GM10266 (cell line): ENCODE measurements at regions not wholly inside any gene's neighbourhood (a gene's known extent, or its start where the extent isn't known, plus 50 kb on each side); places are given as distances from the start of the nearest gene placed in this dataset.

Experiments used
- DNase-seq: peaks from one replicate; pipeline ENCODE4 v3.0.0; 2012; ENCODE audit errors: extremely low spot score
- CTCF ChIP-seq: IDR thresholded peaks from 2 replicates; pipeline ENCODE4 v1.5.1; 2012; ENCODE audit warnings: mild to moderate bottlenecking, low read depth; ENCODE audit not compliant: control insufficient read depth, insufficient read depth; ENCODE audit errors: missing control alignments

DNA sequence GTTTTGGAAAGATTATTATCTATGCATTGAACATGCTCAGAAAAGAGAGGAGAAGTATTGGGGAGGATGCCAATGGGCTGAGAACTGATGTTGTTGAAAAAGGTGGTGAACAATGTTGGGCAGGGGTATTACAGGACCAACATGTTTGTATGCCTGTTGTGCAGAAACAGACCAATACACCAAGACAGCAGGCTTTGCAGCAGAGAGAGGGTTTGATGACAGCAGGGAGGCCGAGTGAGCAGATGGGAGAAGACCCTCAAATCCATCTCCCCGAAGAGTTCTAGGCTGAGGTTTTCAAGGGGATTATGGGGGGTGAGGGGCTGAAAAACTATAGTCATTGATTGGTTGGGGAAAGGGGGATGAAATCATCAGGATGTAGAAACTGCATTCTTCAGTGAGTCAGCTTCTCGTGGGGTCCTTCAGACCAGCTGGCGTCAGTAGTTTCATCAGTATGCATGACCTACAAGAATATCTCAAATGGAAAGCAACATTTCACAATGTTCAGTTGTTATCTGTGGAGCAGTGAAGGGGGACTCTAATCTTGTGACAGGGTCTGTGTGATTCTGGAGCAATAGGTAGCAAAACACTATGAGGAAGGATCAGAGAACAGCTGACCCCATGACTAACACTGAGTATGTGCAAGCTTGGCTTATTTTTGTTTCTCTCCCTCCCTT is 167.8 kb downstream of the BAMBI start:
- no peak for TF ChIP-seq CTCF
- DNase-seq: no peak

GRCh38 chr10:28849309-28849708 is 172.0 kb downstream of the BAMBI start:
- DNase-seq: no peak
- no peak for TF ChIP-seq CTCF

- no peak for DNase-seq
- TF ChIP-seq CTCF: no peak
Measured at GRCh38 chr10:28849821-28850220, 172.5 kb downstream of the BAMBI start.

DNA sequence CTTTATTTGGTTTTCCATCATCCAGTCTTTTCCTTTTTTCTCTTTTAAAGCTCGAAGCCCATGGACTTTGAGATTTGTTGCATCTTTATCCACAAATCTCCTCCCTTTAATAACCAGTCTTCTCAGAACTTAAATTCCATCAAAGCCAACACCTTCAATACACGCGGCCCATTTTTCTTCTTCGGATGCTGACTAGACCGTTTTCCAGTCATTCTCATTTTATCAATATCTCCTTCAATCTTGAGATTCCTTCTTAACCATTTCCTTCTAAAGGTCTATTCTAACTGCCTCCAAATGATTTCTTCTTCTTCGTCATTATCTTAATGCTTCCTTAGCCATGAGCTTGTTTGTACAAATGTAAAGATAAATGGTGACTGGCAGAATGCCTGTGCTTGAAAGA is 173.5 kb downstream of the BAMBI start:
- no peak for TF ChIP-seq CTCF
- DNase-seq: no peak

DNA sequence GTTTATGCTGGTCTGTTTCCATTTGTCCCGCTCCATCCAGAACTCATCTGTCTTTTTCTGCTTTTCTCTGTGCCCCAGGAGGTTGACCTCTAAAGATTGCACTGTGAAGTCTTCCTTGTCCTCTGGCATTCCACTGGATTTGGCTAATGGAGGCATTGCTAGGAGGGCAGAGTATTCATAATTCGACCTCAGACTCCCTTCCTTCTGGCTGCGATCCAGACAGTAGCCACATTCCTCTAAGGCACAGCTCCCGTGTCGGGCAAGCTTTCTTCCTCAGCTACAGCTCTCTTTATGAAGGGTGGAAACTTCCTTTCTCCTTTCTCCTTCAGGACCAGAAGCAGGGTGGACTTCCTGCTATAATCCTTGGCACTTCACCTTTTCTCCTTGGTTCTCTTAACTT is 175.9 kb downstream of the BAMBI start:
- no peak for TF ChIP-seq CTCF

GRCh38 chr10:28857164-28857563 is 179.8 kb downstream of the BAMBI start:
- DNase-seq: no peak
- TF ChIP-seq CTCF: no peak

More for the DNA sequence above, 175.9 kb downstream of the BAMBI start:
- no peak for DNase-seq

DNA sequence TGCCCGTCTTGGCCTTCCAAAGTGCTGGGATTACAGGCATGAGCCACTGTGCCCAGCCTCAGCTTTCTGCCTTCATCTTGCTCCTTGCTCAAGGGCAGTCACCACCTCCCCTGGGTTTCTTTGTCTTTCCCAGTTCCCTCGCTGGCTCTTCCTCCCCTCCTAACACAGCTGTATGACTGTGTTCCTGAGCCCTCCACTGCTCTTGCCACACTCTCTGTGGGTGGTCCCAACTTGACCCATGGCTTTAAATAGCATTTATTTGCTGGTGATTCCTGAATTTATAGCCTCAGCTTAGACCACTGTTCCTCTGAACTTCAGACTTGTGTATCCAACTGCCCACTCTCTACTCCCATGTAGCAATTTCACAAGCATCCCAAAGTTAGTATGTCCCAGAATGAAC is 181.3 kb downstream of the BAMBI start:
- no peak for DNase-seq
- TF ChIP-seq CTCF: no peak
